Sigmoid colon (tissue), 4 donors: ENCODE measurements at regions not wholly inside any gene's neighbourhood (a gene's known extent, or its start where the extent isn't known, plus 50 kb on each side); places are given as distances from the start of the nearest gene placed in this dataset.

ENCODE experiments used
- POLR2A ChIP-seq, 2 donors: fragments of 450-650 bp; IDR thresholded peaks; one replicate each; pipeline ENCODE4 v1.6.1; 2016; ENCODE audit warnings: antibody characterized with exemption in 2 of 2, mild to moderate bottlenecking in 2 of 2, moderate library complexity in 2 of 2
- POLR2AphosphoS5 ChIP-seq, 4 donors: sonication (generic); formaldehyde crosslinking; IDR thresholded peaks; one replicate each; pipeline ENCODE4 v1.6.1; 2017; ENCODE audit warnings: antibody characterized with exemption in 4 of 4
- TF ChIP-seq, protein P1 (sequence below), 4 experiments: fragments of 450-650 bp in 3 of 4; fragments of 200-600 bp in 1 of 4; IDR thresholded peaks; one replicate each; pipeline ENCODE4 v1.5.1; 2016 to 2019; ENCODE audit warnings: antibody characterized with exemption in 4 of 4, mild to moderate bottlenecking in 3 of 4, moderate library complexity in 2 of 4

DNA sequence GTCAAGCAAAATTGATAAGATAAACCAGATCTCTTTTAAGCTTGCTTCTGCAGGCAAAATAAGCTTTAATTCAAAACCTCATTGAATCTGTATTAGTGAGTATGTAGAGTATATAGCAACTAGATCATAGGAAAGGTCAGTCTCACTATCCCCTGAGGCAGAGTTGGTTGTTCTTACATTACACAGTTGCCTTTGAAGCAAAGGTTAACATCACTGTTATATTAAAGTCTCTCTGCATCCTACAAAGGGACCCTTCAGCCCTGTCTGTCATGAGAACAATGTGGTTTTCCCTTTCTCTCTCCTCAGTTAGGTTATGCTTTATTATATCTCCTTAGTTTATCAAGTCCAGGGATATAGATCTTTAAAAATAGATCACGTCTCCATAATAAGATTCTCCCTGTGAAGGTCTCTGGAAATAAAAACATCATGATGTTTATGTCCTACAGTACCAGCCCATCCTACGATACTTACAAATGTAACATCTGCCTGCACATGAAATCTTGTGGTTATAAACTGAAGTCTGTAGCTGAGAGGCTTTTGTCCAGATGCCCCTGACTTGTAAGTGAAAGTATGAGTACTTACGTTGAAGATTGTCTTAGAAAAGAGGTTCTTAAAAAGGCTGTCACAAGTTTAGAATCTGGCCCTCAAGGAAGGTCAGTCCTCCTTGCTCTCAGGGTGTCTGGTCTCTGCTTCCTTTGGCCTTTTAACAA is 103.6 kb downstream of the VIP start:
- TF ChIP-seq, protein P1, sequence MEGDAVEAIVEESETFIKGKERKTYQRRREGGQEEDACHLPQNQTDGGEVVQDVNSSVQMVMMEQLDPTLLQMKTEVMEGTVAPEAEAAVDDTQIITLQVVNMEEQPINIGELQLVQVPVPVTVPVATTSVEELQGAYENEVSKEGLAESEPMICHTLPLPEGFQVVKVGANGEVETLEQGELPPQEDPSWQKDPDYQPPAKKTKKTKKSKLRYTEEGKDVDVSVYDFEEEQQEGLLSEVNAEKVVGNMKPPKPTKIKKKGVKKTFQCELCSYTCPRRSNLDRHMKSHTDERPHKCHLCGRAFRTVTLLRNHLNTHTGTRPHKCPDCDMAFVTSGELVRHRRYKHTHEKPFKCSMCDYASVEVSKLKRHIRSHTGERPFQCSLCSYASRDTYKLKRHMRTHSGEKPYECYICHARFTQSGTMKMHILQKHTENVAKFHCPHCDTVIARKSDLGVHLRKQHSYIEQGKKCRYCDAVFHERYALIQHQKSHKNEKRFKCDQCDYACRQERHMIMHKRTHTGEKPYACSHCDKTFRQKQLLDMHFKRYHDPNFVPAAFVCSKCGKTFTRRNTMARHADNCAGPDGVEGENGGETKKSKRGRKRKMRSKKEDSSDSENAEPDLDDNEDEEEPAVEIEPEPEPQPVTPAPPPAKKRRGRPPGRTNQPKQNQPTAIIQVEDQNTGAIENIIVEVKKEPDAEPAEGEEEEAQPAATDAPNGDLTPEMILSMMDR (IDR thresholded peaks at IDR 0.05), result no peak
- TF ChIP-seq POLR2A (IDR thresholded peaks at IDR 0.05) (no peak), POLR2AphosphoS5 (IDR thresholded peaks at IDR 0.05) (no peak)
